GM19463 (cell line): ENCODE measurements at regions not wholly inside any gene's neighbourhood (a gene's known extent, or its start where the extent isn't known, plus 50 kb on each side); places are given as distances from the start of the nearest gene placed in this dataset.
"Not testable (repeated sequence)": the region's sequence is repeated elsewhere in the genome, so short reads cannot be mapped to it uniquely, and the experiment has no call there.

Experiments used
- ATAC-seq: cut with Tn5 transposase; IDR thresholded peaks from one replicate; pipeline ENCODE4 v1.9.1; 2021; ENCODE audit warnings: mild to moderate bottlenecking, moderate library complexity; ENCODE audit not compliant: unreplicated experiment

DNA sequence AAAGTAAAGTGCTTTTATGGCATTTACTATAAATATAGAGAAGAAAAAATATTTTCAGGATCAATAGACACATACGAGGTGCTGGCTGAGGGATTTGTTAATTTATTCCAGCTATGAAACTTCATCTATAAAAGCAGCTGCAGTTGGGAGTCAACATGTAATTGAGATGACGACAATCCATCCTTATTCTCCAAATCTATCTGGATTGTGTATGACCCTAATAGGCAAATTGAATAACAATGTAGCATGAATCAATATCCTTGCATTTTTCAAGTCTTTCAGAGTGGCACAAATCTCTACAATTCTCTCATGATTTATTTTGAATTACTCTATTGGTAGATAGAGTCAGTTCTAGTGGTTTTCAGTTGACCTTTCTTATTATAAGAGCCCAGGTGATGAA is 1296.5 kb upstream of the SPRY2 start:
- no peak for ATAC-seq

DNA sequence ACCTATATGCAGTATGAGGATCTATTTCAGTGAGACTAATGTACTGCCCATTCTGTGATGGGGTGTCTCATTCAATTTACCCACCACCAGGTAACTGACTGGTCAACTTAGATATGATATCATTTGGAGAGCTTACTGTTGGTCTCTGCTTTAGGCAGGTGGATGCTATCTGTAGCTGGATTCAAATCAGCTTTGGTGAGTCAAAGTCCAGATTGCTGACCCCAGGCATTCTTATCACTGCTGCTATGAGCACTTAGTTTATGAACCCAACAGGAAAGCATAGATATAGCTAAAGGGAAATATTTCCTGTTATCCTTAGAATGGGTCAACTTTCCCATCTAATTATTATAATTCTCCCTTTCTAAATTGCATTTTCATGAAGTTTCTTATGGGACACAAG is 1295.2 kb upstream of the SPRY2 start:
- ATAC-seq: no peak

DNA sequence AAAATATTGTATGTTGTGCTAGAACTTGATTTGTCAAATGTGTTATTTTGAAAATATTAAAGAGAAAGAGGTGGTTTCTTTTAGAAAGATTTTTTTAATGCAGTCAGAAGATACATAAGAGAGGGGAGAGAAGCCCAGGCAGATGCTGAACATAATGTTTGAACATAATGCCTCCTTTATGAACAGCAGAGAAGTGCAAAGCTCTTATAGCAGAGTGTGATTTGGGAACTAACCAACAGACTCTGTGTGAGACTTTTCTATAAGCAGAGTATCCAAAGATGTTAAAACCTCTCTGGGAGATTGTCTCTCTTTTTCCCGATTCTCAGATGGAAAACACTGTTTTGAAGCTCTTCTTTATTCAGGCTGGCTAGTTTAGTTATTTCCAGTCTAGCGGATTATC is 1274.1 kb upstream of the SPRY2 start:
- no peak for ATAC-seq

DNA sequence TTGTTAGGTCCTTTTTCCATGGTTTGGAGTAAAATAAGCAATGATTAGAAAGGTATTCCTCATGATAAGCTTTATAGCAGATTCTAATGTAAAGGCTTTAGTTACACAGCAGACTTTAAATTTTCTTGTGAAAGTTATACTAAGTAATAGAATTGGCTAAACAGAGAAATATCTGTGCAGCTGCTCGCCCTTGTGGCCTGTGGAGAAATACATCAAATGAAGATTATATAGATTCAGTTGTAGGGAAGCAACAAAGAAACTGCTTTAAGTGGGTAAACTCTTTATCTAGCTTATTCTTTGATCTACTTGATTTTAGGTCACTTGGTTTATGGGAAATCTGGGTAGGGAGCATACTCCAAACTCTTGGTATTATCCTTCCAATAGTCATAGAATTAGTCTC is 1269.7 kb upstream of the SPRY2 start:
- no peak for ATAC-seq

DNA sequence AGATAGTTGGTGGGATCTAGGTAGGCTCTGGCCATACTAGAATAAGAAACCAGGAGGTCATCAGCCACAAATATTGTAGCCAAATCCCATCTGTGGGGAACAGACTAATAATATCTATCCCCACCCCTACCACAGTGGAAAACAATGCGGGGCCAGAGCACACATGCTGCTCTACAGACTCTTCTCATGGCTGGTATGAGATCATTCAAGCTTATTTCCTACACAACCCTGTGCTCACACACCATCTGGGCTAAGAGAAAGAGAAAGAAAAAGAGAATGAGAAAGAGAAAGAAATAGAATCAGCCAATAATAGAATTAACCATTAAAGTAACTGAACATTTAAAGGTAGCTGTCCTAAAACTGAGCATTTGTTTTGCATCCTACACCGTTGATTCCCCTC is 1268.4 kb upstream of the SPRY2 start:
- no peak for ATAC-seq

DNA sequence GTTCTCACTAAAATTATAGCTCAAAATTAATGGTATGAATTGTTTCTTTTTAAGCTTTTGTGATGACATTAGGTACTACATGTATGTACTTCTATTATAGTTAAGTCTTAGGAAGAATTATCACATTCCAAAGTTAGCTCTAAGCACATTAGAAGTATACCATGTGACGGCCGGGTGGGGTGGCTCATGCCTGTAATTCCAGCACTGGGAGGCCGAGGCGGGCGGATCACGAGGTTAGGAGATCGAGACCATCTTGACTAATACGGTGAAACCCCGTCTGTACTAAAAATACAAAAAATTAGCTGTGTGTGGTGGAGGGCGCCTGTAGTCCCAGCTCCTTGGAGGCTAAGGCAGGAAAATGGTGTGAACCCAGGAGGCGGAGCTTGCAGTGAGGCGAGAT is 1265.1 kb upstream of the SPRY2 start:
- ATAC-seq: no peak

DNA sequence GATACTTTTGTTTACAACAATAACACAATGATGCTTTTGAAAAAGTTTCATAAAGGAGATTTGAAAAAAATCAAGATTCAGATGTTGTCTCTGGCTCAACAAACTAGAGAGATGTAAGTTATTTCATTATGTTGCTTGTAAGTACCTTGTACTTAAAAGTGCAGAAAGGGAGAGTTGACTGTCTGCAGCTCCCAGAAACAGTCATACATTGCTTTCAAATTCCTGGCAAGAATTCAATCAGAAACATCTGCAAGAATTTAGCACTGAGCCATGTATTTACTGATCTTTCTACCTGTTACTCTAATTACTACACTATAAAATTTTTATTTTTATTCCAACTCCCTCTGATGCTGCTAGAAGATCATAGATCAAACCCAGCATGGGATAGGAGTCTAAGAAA is 1261.3 kb upstream of the SPRY2 start:
- no peak for ATAC-seq

DNA sequence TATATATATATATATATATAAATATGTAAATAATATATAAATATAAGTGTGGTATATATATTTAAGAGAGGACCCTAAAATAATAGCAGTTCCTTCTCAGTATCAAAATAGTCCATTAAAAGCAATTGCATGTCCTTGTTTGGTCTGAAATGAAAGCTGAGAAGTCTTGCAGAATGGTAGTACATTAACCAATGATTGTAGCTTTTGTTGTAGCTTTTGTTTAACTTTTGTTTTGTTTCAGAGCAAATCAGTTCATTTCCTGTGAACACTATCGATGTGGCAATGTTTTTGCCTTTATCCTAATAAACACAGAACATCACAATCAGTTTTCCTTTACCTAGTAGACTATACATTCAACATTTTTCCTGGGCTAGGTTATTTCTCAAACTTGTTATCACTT is 1256.2 kb upstream of the SPRY2 start:
- ATAC-seq: no peak

DNA sequence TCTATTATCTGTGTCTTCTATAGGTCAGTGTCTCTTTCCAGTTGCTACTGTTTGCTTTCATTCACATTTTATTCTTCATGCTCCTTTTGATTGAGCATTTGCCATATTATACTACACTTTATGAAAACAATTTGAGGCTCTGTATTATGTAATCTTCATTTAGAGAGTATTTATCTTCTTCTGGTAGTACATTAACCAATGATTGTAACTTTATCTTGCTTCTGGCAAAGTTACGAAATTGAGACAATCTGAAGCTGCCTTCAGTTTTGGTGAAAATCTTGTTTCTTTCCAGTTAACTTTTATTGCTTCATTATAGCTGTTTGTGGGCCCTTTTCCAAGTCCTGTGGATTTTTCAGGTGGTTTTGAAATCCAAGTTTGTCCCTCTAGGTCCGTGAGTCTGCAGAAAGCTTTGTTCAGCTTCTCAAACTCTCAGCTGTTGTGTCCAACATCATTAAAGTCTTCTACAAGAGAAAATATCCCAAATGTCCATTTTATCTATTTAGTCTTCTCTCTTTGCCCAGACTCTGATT is 1255.4 kb upstream of the SPRY2 start:
- ATAC-seq: no peak

DNA sequence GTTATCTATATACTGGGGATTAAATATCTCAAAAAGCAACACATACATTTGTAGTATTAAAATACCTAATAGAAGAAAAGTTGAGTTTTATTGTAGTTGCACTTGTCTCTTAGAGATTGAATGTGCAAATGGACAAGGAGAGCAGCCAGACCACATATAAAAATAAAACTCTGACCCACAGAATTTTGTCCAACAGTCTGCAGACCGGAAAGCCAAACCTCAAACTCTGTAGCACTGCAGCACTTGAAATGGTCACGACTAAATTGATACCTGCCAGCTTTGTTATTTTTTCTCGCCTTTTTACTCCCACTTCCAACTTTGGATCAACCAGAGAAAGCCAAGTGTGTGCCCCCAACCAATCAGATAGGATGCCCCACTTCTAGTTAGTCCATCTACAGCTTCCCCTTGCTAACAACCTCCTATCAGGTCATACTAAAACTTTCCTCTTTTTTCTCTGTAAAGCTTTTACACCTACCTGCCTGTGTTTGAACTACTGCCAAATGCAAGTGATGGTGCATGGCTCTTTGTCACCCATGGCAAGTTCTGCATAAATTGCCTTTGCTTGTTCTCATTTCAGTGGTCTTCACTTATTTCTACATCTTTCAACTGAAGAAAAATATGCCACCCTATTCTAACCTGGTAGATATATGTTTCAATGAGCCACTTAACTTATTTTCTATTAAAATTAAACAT is 1250.7 kb upstream of the SPRY2 start:
- no peak for ATAC-seq

DNA sequence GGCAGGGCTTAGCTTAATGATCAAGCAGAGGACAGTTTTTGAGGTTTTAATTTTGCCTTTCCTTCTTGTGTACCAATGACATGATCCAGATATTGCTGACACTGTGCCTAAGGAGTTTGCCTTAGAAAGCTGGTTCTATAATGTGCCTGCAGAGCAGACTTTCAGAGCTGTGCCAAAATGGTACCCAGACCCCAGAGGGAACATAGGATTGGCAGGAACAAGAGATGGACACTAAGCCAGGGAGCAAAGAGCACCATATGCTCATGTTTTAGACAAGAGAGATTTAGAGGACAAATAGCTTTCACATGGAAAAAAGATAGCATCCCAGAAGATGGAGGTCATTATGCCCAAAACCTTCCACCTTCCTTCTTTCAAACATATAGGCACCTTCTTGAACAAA is 1241.5 kb upstream of the SPRY2 start:
- no peak for ATAC-seq

DNA sequence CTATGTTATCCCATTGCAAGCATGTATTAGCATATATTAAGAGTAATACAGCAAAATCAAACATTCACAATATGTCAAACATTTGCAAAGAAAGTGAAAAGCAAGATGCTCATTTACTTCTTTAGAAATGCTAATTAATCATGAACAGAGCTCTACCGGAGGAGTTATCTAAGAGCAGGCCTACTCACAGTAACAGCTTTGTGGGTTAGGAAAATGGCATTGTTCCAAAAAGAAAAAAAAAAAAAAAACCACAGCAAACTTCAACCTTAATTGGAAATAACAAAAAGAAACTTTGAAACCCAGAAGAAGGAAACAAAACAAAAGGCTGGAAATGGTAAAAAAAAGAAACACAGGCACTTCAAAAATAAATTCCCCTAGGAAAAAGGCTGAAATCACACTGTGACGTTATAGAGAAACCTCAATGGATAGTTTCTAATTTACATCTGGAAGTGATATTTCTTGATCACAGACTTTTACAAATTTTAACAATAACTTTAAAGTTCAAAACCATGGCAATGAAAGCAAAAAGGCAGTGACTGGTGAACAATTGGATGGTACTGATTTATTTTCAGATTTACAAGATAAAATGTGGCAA is 1236.8 kb upstream of the SPRY2 start:
- no peak for ATAC-seq

DNA sequence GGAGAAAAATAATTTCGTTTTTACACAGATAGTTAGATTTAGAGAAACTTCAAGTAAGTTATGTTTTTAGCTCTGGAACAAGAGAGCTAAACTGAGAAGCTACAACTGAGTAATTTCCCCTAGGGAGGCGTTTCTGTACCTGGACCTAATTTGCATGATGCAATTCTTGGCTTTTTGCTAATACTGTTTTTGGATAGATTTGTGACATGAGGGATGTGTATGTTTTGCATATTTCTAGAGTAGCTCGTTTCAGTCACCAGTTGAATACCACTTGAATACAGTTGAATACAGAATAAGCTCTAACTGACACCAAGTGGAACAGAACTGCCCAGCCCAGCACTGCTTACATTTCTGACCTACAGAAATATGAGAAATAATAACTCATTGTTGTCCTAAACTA is 1227.9 kb upstream of the SPRY2 start:
- ATAC-seq: peak; percentile 49

DNA sequence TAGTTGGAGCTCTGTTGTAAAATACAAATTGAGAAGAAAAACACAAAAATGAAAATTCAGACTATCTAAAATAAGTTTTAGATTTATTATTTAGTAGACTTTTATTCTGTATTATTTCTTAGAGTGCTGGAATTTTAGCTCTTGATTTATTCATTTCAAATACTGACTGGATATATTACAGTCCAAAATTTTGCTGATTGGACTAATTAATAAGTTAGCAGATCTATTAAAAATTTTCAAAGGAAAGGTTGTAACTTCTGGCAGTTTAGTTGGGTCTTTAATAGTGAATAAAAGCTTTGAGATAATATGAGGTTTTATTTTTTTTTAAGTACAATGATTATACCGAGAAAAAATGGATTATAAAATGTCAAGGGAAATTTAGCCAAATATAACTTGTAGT is 1224.9 kb upstream of the SPRY2 start:
- no peak for ATAC-seq

DNA sequence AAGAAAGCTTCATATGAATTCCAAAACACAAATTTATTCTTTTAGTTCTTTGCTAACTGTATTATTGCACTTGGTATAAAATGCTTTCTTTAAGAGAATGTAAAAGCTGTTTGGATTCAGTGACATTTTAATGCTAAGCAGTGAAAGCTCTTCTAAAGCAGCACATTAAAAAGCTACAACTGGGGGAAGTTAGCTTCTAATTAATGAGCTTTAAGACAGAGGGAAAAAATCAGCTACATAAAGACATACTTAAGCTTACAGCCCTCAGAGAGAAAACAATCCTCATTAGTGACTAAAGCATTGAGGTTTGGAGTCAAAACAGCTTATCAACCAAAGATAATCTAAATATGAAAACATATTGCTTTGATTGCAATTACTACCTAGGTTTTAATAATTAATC is 1222.2 kb upstream of the SPRY2 start:
- no peak for ATAC-seq

DNA sequence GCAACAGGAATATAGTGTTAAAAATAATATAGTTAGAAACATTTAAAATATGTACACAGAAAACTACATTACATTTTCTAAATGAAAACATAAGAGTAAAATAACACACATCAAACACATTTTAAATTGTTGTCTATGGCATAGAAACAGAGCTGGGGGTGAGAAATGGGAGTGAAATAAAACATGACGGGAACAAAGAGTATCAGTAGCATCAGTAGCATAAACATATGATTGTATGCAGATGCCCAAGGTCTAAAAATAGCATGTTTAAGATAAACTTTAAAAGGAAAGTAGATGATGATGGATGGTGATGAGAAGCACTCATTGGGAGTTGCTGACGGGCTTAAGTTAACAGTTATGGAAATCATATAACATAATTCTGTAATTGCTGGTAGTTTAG is 1221.7 kb upstream of the SPRY2 start:
- ATAC-seq: no peak

DNA sequence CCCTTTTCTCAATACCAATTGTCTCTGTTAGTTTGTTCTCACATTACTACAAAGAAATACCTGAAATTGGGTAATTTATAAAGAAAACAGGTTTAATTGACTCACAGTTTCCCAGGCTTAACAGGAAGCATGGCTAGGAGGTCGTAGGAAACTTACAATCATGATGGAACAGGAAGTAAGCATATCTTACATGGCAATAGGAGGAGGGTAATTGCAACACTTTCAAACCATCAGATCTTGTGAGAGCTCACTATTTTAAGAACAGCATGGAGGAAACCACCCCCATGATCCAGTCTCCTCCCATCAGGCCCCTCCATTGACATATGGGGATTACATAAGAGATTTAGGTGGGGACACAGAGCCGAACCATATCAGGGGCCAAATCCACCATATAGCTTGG is 1210.1 kb upstream of the SPRY2 start:
- ATAC-seq: no peak

DNA sequence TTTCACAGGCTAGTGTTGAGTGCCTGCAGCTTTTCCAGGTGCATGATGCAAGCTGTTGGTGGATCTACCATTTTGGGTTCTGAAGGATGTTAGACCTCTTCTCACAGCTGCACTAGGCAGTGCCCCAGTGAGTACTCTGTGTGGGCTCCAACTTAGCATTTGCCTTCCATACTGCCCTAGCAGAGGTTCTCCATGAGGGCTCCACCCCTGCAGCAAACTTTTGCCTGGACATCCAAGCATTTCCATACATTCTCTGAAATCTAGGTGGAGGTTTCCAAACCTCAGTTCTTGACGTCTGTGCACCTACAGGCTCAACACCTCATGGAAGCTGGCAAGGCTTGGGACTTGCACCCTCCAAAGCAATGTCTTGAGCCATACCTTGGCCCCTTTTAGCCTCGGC is 1205.4 kb upstream of the SPRY2 start:
- ATAC-seq: not testable (repeated sequence)

DNA sequence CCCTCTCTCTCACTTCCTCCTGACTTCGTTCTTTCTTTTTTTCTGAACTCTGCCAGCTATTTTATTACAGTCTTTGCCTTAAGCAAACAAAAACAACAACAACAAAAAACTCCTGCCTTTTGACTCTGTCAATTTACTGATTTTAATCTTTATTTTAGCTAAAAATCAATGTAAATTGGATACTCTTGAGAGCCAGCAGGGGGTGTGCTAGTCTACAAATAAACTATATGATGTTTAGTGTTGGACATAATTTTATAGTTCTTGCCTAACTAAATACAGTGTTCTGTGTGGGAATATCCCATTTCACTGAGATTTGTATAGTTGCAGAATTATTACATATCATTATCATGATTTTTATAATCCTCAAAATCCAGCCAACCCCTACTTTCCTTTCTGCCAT is 1199.9 kb upstream of the SPRY2 start:
- ATAC-seq: no peak

DNA sequence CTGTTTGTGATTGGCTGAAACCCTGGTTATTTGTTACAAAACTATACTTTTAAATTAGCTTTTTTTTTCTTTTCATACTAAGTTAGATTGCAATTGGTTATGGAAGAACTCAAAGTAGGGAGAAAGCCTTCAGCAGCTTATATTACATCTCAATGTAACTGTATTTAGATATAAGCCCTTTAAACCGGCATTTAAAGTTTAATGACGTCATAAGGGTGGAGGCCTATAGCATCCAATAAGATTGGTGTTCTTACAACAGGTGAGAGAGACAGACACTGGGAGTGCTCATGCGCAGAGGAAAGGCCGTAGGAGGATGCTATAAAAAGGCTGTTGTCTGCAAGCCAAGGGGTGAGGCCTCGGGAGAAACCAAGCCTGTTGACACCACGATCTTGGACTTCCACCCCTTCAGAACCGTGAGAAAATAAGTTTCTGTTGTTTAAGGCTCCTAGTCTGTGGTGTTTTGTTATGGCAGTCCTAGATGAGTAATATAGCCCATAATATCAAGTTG is 1198.8 kb upstream of the SPRY2 start:
- ATAC-seq: no peak

DNA sequence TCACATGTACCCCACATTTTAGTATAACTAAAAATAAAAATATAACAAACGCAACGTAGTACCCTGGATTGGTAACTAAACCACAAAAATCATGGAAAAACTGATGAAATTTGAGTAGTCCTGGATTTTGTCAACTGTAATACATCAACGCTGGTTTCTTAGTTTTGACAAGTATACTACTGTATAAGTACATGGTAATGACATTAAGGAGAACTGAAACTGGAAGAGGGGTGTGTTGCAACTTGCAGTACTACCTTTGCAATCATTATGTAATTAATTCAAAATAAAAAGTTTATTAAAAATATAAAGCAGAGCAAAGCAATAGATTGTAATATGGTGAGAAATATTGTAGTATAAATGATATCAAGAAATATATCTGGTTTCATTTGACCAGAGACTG is 1158.0 kb upstream of the SPRY2 start:
- ATAC-seq: no peak

DNA sequence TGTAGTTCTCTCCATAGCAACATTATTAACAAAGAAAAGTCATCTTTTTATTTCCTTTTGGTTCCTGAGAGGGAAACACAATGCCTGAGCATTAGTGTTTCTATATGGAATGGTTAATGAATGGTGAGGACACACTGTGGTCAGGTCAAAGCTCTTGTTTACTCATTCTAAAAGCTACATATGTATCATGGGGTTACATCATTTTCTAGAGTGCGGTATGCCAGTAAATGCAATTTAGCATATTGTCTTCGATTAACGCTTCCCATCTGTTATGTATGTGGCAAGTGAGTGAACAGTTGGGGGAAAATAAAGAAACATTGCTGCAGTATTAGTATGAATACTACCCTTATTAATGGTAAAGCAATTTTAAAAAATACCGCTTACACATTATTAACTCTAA is 1152.2 kb upstream of the SPRY2 start:
- ATAC-seq: peak; percentile 83

DNA sequence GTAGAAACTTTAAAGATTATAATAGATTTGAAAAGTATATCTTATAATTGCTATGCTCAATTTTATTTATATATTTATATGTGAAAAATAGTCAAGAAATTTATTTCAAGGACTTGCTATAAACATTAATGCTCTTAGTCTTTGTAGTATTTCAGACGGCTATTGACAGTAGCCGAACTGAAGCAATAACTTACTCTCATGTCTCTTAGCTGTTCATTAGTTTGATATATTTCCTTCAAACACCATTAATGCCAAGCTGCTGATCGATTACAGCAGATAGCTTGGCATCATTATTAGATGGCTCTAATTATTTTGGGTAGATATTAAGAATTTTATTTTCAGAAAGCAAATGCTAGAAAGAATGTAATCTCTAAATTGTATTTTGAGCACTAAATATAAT is 1151.5 kb upstream of the SPRY2 start:
- no peak for ATAC-seq
